ENCODE measurements at regions not wholly inside any gene's neighbourhood (a gene's known extent, or its start where the extent isn't known, plus 50 kb on each side); places are given as distances from the start of the nearest gene placed in this dataset.

DNA sequence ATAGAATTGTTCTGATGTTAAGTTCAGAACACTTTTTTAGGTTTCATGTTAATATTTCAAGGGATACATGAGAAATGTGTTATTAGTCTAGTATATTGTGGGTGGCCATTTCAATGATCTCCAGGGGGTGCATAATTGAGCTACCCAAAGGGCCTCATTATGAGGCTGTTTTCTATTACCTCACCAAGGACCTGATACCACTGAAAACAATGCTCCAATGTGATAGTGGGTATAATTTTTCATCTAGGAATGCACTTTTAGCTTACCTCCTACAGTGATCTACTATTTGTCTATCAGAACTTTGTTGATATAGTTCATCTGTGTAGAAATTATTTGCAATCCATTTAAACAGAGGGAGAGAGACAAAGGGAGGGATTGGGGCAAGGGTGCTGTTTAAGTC is 106.8 kb upstream of the HS3ST5 start:
- no peak for TF ChIP-seq JUND (IDR thresholded peaks at IDR 0.05; ENCODE audit: low read depth)
- in situ Hi-C loops (cut with HindIII; ENCODE audit: low pct_unique_long_range_greater_than_20kb, low sequenced_read_pairs), result no loop called here
- DNase-seq (ENCODE audit: low read depth in 1 of 2, low spot score in 1 of 2), result no peak

- no peak for DNase-seq (ENCODE audit: low read depth in 1 of 2, low spot score in 1 of 2)
These were observed 103.5 kb upstream of the HS3ST5 start for GRCh38 chr6:114446342-114446741.

DNA sequence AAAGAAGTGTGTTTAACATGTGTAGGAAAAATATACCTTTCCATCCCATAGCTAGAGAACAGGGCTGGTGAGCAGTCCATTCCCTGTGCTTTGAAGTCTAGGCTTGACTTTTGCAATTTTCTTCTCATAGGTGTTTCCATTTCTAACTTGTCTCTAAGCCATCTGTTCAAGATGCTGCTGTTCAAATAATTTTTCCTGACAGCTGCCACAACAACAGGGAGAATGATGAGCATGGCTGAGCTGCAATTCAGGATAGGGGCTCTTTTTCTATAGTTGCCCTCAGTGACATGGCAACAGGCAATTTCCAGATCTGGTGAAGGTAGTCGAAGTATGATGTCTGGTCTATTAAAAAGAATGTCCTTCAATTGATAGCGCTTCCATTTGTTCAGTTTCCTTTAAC is 103.0 kb upstream of the HS3ST5 start:
- TF ChIP-seq JUND (IDR thresholded peaks at IDR 0.05; ENCODE audit: low read depth), result no peak
- in situ Hi-C loops (cut with HindIII; ENCODE audit: low pct_unique_long_range_greater_than_20kb, low sequenced_read_pairs), result no loop called here
- DNase-seq (ENCODE audit: low read depth in 1 of 2, low spot score in 1 of 2), result no peak

More at GRCh38 chr6:114446342-114446741, 103.5 kb upstream of the HS3ST5 start:
- no peak for TF ChIP-seq JUND (IDR thresholded peaks at IDR 0.05; ENCODE audit: low read depth)
- in situ Hi-C loops (cut with HindIII; ENCODE audit: low pct_unique_long_range_greater_than_20kb, low sequenced_read_pairs), result no loop called here

GRCh38 chr6:114439411-114439810 is 96.6 kb upstream of the HS3ST5 start:
- DNase-seq (ENCODE audit: low read depth in 1 of 2, low spot score in 1 of 2), result no peak
- no peak for TF ChIP-seq JUND (IDR thresholded peaks at IDR 0.05; ENCODE audit: low read depth)
- in situ Hi-C loops (cut with HindIII; ENCODE audit: low pct_unique_long_range_greater_than_20kb, low sequenced_read_pairs), result no loop called here

- in situ Hi-C loops (cut with HindIII; ENCODE audit: low pct_unique_long_range_greater_than_20kb, low sequenced_read_pairs), result no loop called here
- TF ChIP-seq JUND (IDR thresholded peaks at IDR 0.05; ENCODE audit: low read depth), result no peak
- no peak for DNase-seq (ENCODE audit: low read depth in 1 of 2, low spot score in 1 of 2)
These were observed 94.4 kb upstream of the HS3ST5 start for GRCh38 chr6:114437235-114437634.

DNA sequence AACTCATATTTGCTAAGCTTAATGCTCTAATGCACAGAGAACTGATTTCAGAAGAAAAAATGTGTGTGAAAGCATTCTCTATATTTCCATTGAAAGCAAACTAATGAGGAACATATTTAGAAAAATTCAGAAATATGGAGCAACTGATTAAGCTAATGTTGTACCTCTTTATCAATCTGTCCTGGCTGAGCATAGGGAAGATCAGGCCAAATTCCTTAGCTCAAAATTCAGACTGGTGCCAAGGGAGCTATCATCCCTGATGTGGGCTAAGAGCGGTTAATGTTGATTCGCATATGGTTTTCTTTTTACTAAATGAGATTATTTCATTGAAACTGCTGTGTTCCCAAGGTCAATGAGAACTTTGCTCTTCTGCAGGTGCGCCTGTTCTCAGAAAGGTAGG is 93.9 kb upstream of the HS3ST5 start:
- DNase-seq (ENCODE audit: low read depth in 1 of 2, low spot score in 1 of 2), result no peak
- in situ Hi-C loops (cut with HindIII; ENCODE audit: low pct_unique_long_range_greater_than_20kb, low sequenced_read_pairs), result no loop called here
- no peak for TF ChIP-seq JUND (IDR thresholded peaks at IDR 0.05; ENCODE audit: low read depth)

GRCh38 chr6:114435985-114436384 is 93.2 kb upstream of the HS3ST5 start:
- no peak for TF ChIP-seq JUND (IDR thresholded peaks at IDR 0.05; ENCODE audit: low read depth)
- in situ Hi-C loops (cut with HindIII; ENCODE audit: low pct_unique_long_range_greater_than_20kb, low sequenced_read_pairs), result no loop called here
- DNase-seq (ENCODE audit: low read depth in 1 of 2, low spot score in 1 of 2), result no peak

- TF ChIP-seq JUND (IDR thresholded peaks at IDR 0.05; ENCODE audit: low read depth), result no peak
- in situ Hi-C loops (cut with HindIII; ENCODE audit: low pct_unique_long_range_greater_than_20kb, low sequenced_read_pairs), result no loop called here
- peak in 1 of 2 experiments; percentile 1 for DNase-seq (ENCODE audit: low read depth in 1 of 2, low spot score in 1 of 2)
These were observed 89.6 kb upstream of the HS3ST5 start for GRCh38 chr6:114432400-114432799.

GRCh38 chr6:114431641-114432040 is 88.8 kb upstream of the HS3ST5 start:
- in situ Hi-C loops (cut with HindIII; ENCODE audit: low pct_unique_long_range_greater_than_20kb, low sequenced_read_pairs), result no loop called here
- TF ChIP-seq JUND (IDR thresholded peaks at IDR 0.05; ENCODE audit: low read depth), result no peak
- no peak for DNase-seq (ENCODE audit: low read depth in 1 of 2, low spot score in 1 of 2)

GRCh38 chr6:114430534-114431124 is 87.8 kb upstream of the HS3ST5 start:
- in situ Hi-C loops (cut with HindIII; ENCODE audit: low pct_unique_long_range_greater_than_20kb, low sequenced_read_pairs), result no loop called here
- DNase-seq (ENCODE audit: low read depth in 1 of 2, low spot score in 1 of 2), result no peak
- TF ChIP-seq JUND (IDR thresholded peaks at IDR 0.05; ENCODE audit: low read depth), result no peak

DNA sequence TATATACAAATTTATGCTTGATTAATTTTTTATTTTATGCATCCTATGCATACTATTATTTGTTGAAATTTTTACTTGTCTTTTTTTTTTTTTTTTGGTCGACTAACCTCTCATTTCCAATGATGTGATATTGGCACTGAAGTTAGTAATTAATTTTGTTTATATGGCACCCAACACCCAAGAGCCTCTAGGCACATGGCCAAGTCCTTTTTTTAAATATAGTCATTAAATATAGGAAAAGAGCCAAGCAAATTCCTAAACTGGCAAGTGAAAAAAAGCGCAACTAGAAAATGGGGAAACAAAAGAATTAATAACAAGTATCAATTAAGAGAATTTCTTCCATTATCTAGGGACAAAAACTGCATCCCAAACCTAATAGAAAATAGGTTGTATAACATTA is 85.5 kb upstream of the HS3ST5 start:
- in situ Hi-C loops (cut with HindIII; ENCODE audit: low pct_unique_long_range_greater_than_20kb, low sequenced_read_pairs), result no loop called here
- TF ChIP-seq JUND (IDR thresholded peaks at IDR 0.05; ENCODE audit: low read depth), result no peak
- no peak for DNase-seq (ENCODE audit: low read depth in 1 of 2, low spot score in 1 of 2)

GRCh38 chr6:114421199-114421598 is 78.4 kb upstream of the HS3ST5 start:
- no peak for DNase-seq (ENCODE audit: low read depth in 1 of 2, low spot score in 1 of 2)
- no peak for TF ChIP-seq JUND (IDR thresholded peaks at IDR 0.05; ENCODE audit: low read depth)
- in situ Hi-C loops (cut with HindIII; ENCODE audit: low pct_unique_long_range_greater_than_20kb, low sequenced_read_pairs), result no loop called here

DNA sequence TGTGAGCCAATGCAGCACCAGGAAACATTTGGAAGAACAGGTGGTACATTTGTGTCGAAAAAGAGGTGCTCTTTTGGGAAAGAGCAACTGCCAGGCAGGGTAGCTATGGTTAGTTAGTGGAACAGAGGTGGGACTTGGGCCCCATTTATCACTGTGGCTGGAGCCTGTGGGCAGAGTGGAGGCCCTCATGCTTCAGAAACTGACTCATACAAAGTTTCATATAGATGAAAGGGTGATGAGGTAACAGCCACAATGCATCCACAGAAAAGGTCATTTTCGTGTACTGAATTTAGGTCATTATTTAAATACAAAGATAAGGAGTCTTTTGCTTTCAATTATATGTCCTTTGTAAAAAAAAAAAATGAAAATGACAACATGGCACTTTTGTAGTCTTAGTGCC is 76.4 kb upstream of the HS3ST5 start:
- DNase-seq (ENCODE audit: low read depth in 1 of 2, low spot score in 1 of 2), result no peak
- TF ChIP-seq JUND (IDR thresholded peaks at IDR 0.05; ENCODE audit: low read depth), result no peak
- in situ Hi-C loops (cut with HindIII; ENCODE audit: low pct_unique_long_range_greater_than_20kb, low sequenced_read_pairs), result no loop called here

DNA sequence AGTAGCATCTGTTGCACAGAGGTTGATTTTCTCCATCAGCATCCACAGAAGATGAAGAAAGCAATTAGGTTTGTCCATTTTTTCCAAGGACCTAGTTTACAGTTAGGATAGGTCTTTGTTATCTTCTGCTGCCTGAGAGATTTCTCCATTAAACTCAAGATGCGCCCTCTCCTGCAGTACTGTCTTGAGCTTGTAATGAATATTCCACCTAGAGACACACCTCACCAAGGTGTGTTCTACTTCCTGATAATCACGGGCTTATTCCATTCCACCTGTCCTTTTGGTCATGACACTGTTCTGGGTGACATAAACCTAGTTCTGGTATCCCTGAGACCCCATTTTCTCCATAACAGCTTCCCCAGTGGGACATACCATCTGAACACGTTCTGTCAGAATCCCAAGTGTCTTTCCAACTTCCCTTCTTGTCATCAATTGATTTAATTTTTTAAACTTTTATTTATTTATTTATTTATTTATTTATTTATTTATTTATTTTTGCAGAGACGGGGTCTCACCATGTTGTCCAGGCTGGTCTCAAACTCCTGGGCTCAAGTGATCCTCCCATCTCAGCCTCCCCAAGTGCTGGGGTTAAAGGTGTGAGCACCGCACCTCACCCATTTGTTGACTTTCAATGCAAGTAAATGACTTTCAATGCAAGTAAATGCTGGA is 75.6 kb upstream of the HS3ST5 start:
- TF ChIP-seq JUND (IDR thresholded peaks at IDR 0.05; ENCODE audit: low read depth), result no peak
- in situ Hi-C loops (cut with HindIII; ENCODE audit: low pct_unique_long_range_greater_than_20kb, low sequenced_read_pairs), result no loop called here

More for the DNA sequence above, 75.6 kb upstream of the HS3ST5 start:
- DNase-seq (ENCODE audit: low read depth in 1 of 2, low spot score in 1 of 2), result no peak
